ENCODE measurements at regions not wholly inside any gene's neighbourhood (a gene's known extent, or its start where the extent isn't known, plus 50 kb on each side); places are given as distances from the start of the nearest gene placed in this dataset.

GRCh38 chr16:26993963-26994362, 72.8 kb upstream of the C16orf82 start:
- Histone ChIP-seq H3K79me2 (ENCODE audit: insufficient read depth, low read length) (no peaks in the 10 kb centered on the region), H3K27me3 (ENCODE audit: control insufficient read depth in 1 of 2, insufficient read depth in 2 of 2, low read length in 2 of 2) (peaks cover 0 to 15% of the 10 kb centered on the region in 2 experiments; a peak in 3 of 5 replicates), H3K4me1 (ENCODE audit: insufficient read depth, low read length) (no peaks in the 10 kb centered on the region), H2AFZ (ENCODE audit: low read length) (no peak overlapping the region), H4K20me1 (ENCODE audit: insufficient read depth, low read length) (no peaks in the 10 kb centered on the region), H3K9me3 (ENCODE audit: low read length) (no peaks in the 10 kb centered on the region), H3K4me2 (ENCODE audit: low read depth, low read length) (no peak overlapping the region), H3K36me3 (replicated peaks in 1 of 2; ENCODE audit: control insufficient read depth in 1 of 2, insufficient read depth in 2 of 2, low read length in 2 of 2) (no peaks in the 10 kb centered on the region), H3K9ac (ENCODE audit: insufficient read depth, low read depth, low read length) (no peak overlapping the region), H3K27ac (ENCODE audit: extremely low read length, insufficient read depth, low read length) (no peak overlapping the region), H3K4me3 (replicated peaks in 1 of 3; ENCODE audit: insufficient read depth in 1 of 3, low read depth in 2 of 3, low read length in 3 of 3) (no peak overlapping the region)
- ChIA-PET CTCF (ENCODE audit: low intra/inter-chr PET ratio, low total read pairs) (no interaction called here), POLR2A (no interaction called here)
- DNase-seq (ENCODE audit: low spot score) (no peak), ATAC-seq (no peak), FAIRE-seq (no peak)
- no TSS peak for BruUV-seq (replicated peaks)
- WGBS (ENCODE audit: low lambda C conversion rate) = 4% methylated on average over 5 of the region's 5 CpGs
- intact Hi-C loops (cut with micrococcal nuclease; ENCODE audit: unreplicated experiment) (no loop called here), in situ Hi-C loops (cut with HindIII; ENCODE audit: extremely low pct_ligation_motif_present, low pct_unique_long_range_greater_than_20kb) (no loop called here)
- no peak for TF ChIP-seq PRMT3 (CRISPR knock-in tag; IDR thresholded peaks at IDR 0.05; ENCODE audit: borderline replicate concordance, low read depth)
- no peak for TF ChIP-seq SP2 (CRISPR knock-in tag; IDR thresholded peaks at IDR 0.05)
- TF ChIP-seq ZNF207 (IDR thresholded peaks at IDR 0.05; ENCODE audit: borderline replicate concordance) = no peak
- TF ChIP-seq SUZ12 (IDR thresholded peaks at IDR 0.05; ENCODE audit: low read depth, low read length) = no peak
- TF ChIP-seq GPN1 (CRISPR knock-in tag; IDR thresholded peaks at IDR 0.05; ENCODE audit: borderline replicate concordance) = no peak
- TF ChIP-seq, protein P1, sequence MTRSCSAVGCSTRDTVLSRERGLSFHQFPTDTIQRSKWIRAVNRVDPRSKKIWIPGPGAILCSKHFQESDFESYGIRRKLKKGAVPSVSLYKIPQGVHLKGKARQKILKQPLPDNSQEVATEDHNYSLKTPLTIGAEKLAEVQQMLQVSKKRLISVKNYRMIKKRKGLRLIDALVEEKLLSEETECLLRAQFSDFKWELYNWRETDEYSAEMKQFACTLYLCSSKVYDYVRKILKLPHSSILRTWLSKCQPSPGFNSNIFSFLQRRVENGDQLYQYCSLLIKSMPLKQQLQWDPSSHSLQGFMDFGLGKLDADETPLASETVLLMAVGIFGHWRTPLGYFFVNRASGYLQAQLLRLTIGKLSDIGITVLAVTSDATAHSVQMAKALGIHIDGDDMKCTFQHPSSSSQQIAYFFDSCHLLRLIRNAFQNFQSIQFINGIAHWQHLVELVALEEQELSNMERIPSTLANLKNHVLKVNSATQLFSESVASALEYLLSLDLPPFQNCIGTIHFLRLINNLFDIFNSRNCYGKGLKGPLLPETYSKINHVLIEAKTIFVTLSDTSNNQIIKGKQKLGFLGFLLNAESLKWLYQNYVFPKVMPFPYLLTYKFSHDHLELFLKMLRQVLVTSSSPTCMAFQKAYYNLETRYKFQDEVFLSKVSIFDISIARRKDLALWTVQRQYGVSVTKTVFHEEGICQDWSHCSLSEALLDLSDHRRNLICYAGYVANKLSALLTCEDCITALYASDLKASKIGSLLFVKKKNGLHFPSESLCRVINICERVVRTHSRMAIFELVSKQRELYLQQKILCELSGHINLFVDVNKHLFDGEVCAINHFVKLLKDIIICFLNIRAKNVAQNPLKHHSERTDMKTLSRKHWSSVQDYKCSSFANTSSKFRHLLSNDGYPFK (CRISPR knock-in tag; IDR thresholded peaks at IDR 0.05; ENCODE audit: borderline replicate concordance) = no peak
- TF ChIP-seq, protein P2, sequence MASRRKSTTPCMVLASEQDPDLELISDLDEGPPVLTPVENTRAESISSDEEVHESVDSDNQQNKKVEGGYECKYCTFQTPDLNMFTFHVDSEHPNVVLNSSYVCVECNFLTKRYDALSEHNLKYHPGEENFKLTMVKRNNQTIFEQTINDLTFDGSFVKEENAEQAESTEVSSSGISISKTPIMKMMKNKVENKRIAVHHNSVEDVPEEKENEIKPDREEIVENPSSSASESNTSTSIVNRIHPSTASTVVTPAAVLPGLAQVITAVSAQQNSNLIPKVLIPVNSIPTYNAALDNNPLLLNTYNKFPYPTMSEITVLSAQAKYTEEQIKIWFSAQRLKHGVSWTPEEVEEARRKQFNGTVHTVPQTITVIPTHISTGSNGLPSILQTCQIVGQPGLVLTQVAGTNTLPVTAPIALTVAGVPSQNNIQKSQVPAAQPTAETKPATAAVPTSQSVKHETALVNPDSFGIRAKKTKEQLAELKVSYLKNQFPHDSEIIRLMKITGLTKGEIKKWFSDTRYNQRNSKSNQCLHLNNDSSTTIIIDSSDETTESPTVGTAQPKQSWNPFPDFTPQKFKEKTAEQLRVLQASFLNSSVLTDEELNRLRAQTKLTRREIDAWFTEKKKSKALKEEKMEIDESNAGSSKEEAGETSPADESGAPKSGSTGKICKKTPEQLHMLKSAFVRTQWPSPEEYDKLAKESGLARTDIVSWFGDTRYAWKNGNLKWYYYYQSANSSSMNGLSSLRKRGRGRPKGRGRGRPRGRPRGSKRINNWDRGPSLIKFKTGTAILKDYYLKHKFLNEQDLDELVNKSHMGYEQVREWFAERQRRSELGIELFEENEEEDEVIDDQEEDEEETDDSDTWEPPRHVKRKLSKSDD (CRISPR knock-in tag; IDR thresholded peaks at IDR 0.05; ENCODE audit: low read depth) = no peak

Measured in HepG2 (cell line).